GM12878 (cell line): ENCODE measurements at regions not wholly inside any gene's neighbourhood (a gene's known extent, or its start where the extent isn't known, plus 50 kb on each side); places are given as distances from the start of the nearest gene placed in this dataset.
"Not testable (repeated sequence)": the region's sequence is repeated elsewhere in the genome, so short reads cannot be mapped to it uniquely, and the experiment has no call there.

Experiments used
- ATAC-seq: fragments of 200-7000 bp; cut with Tn5 transposase; 3 replicates; pipeline ENCODE4 v1.9.1; 2020; ENCODE audit warnings: mild to moderate bottlenecking, moderate library complexity
- BruUV-seq: library from RNA; stranded (reverse); fragments of 400-500 nt; replicated peaks from 2 replicates; lab custom pipeline; 2021; lab: Mats Ljungman, UMichigan
- CTCF ChIA-PET: fragments of 300-600 bp; sonication (Branson Sonifier 250); formaldehyde crosslinking; extraction: SDS; loops from one replicate; lab custom pipeline; 2021; ENCODE audit warnings: inconsistent platforms; lab: Yijun Ruan, JAX
- POLR2A ChIA-PET: fragments of 350-600 bp; formaldehyde crosslinking; extraction: SDS; loops from one replicate; lab custom pipeline; 2021; ENCODE audit warnings: inconsistent platforms; lab: Charles Lee
- RAD21 ChIA-PET: fragments of 300-600 bp; sonication (Branson Sonifier 250); formaldehyde crosslinking; loops from one replicate; lab custom pipeline; 2023; ENCODE audit warnings: antibody characterized with exemption; ENCODE audit not compliant: unreplicated experiment; lab: Charles Lee
- SMC1A ChIA-PET: fragments of 300-600 bp; sonication (Branson Sonifier 250); formaldehyde crosslinking; loops from one replicate; lab custom pipeline; 2023; ENCODE audit not compliant: unreplicated experiment, uncharacterized antibody; lab: Charles Lee
- DNase-seq: peaks from one replicate; pipeline ENCODE4 v3.0.0-alpha.2; 2011; ENCODE audit warnings: low read depth, low spot score
- FAIRE-seq: peaks from 3 replicates; lab custom pipeline; 2011; peaks lifted over from hg19 to GRCh38; lab: Jason Lieb, UNC
- H2AFZ ChIP-seq: 2 replicates; pipeline ENCODE4 v1.6.0; 2011; ENCODE audit warnings: low read depth, low read length, control low read depth; ENCODE audit not compliant: control insufficient read depth
- H3K27ac ChIP-seq: 2 replicates; pipeline ENCODE4 v1.5.1; 2011; ENCODE audit warnings: control low read depth; ENCODE audit not compliant: control insufficient read depth, insufficient read depth
- H3K27me3 ChIP-seq, 2 experiments: replicated peaks in 1 of 2; 2 replicates each; pipeline versions ENCODE4 v1.6.0 to v1.6.1; 2011; ENCODE audit warnings: low read length in 1 of 2; ENCODE audit not compliant: control insufficient read depth in 2 of 2, insufficient read depth in 2 of 2
- H3K36me3 ChIP-seq, 2 experiments: 2 replicates each; pipeline ENCODE4 v1.5.1; 2011; ENCODE audit warnings: low read length in 1 of 2; ENCODE audit not compliant: control insufficient read depth in 2 of 2, insufficient read depth in 2 of 2
- H3K4me1 ChIP-seq: 2 replicates; pipeline ENCODE4 v1.6.1; 2011; ENCODE audit warnings: mild to moderate bottlenecking, low read length, moderate library complexity, mixed read lengths; ENCODE audit not compliant: control insufficient read depth, insufficient read depth
- H3K4me2 ChIP-seq: 2 replicates; pipeline ENCODE4 v1.6.0; 2011; ENCODE audit warnings: control low read depth; ENCODE audit not compliant: control insufficient read depth, insufficient read depth
- H3K4me3 ChIP-seq: fragments of 200-600 bp; sonication (generic); 2 replicates; pipeline ENCODE4 v1.5.1; 2016
- H3K79me2 ChIP-seq: 2 replicates; pipeline ENCODE4 v1.6.0; 2011; ENCODE audit warnings: low read length; ENCODE audit not compliant: control insufficient read depth, insufficient read depth
- H3K9ac ChIP-seq: 2 replicates; pipeline ENCODE4 v1.8.0; 2011; ENCODE audit warnings: low read length, control low read depth, mixed read lengths; ENCODE audit not compliant: control insufficient read depth, insufficient read depth
- H3K9me3 ChIP-seq: replicated peaks from 3 replicates; pipeline ENCODE4 v1.5.1; 2011; ENCODE audit warnings: mild to moderate bottlenecking, low read length; ENCODE audit not compliant: control insufficient read depth, insufficient read depth
- H4K20me1 ChIP-seq: 2 replicates; pipeline ENCODE4 v1.6.0; 2011; ENCODE audit not compliant: control insufficient read depth, insufficient read depth
- PRDM15 ChIP-seq: fragments of 450-650 bp; formaldehyde crosslinking; IDR thresholded peaks from 2 replicates; pipeline ENCODE4 v1.4.0; 2020; ENCODE audit warnings: mild to moderate bottlenecking, moderate library complexity
- SIX5 ChIP-seq: IDR thresholded peaks from 2 replicates; pipeline ENCODE4 v1.6.1; 2011; ENCODE audit warnings: mild to moderate bottlenecking, low read depth, low read length, moderate library complexity; ENCODE audit not compliant: severe bottlenecking
- WGBS: methylation state at CpG from one replicate; pipeline ENCODE4 v1.1.6; 2016; ENCODE audit warnings: low lambda C conversion rate; ENCODE audit not compliant: insufficient replicate concordance, insufficient coverage; ENCODE audit errors: missing lambda C conversion rate; 5-methylcytosine and 5-hydroxymethylcytosine counted together
- in situ Hi-C: fragments of 300-500 bp; cut with MboI; formaldehyde crosslinking; loops from 9 replicates; pipeline ENCODE4 v1.14.3; 2018; ENCODE audit warnings: mixed read lengths
- intact Hi-C: fragments of 100-400 bp; cut with micrococcal nuclease; formaldehyde crosslinking; loops from one replicate; pipeline ENCODE4 v1.14.2; 2022; ENCODE audit not compliant: unreplicated experiment
- TF ChIP-seq, protein P1 (sequence below): fragments of 450-650 bp; IDR thresholded peaks from 2 replicates; pipeline ENCODE4 v1.6.1; 2017; ENCODE audit warnings: antibody characterized with exemption, mild to moderate bottlenecking, moderate library complexity

GRCh38 chr3:23136054-23136453 lies 67.1 kb upstream of the UBE2E2 start (continued):
- no peak for TF ChIP-seq PRDM15 (CRISPR knock-in tag)
- TF ChIP-seq SIX5 = no peak
- TF ChIP-seq, protein P1, sequence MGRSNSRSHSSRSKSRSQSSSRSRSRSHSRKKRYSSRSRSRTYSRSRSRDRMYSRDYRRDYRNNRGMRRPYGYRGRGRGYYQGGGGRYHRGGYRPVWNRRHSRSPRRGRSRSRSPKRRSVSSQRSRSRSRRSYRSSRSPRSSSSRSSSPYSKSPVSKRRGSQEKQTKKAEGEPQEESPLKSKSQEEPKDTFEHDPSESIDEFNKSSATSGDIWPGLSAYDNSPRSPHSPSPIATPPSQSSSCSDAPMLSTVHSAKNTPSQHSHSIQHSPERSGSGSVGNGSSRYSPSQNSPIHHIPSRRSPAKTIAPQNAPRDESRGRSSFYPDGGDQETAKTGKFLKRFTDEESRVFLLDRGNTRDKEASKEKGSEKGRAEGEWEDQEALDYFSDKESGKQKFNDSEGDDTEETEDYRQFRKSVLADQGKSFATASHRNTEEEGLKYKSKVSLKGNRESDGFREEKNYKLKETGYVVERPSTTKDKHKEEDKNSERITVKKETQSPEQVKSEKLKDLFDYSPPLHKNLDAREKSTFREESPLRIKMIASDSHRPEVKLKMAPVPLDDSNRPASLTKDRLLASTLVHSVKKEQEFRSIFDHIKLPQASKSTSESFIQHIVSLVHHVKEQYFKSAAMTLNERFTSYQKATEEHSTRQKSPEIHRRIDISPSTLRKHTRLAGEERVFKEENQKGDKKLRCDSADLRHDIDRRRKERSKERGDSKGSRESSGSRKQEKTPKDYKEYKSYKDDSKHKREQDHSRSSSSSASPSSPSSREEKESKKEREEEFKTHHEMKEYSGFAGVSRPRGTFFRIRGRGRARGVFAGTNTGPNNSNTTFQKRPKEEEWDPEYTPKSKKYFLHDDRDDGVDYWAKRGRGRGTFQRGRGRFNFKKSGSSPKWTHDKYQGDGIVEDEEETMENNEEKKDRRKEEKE = no peak

- H3K36me3 ChIP-seq, SMC1A ChIA-PET, in situ Hi-C loops, H3K79me2 ChIP-seq, H2AFZ ChIP-seq, intact Hi-C loops, BruUV-seq, H3K27ac ChIP-seq, RAD21 ChIA-PET, H4K20me1 ChIP-seq, H3K4me3 ChIP-seq, FAIRE-seq, H3K27me3 ChIP-seq, H3K4me1 ChIP-seq, H3K9me3 ChIP-seq, DNase-seq, CTCF ChIA-PET, POLR2A ChIA-PET, H3K9ac ChIP-seq, H3K4me2 ChIP-seq, ATAC-seq: not testable (repeated sequence)
- WGBS = 0% methylated on average over 2 of the region's 2 CpGs
Observed at GRCh38 chr3:23144051-23144450, 59.1 kb upstream of the UBE2E2 start.
